ENCODE measurements at regions not wholly inside any gene's neighbourhood (a gene's known extent, or its start where the extent isn't known, plus 50 kb on each side); places are given as distances from the start of the nearest gene placed in this dataset.

- TF ChIP-seq CTCF (IDR thresholded peaks at IDR 0.05) (no peak), POLR2A (IDR thresholded peaks at IDR 0.05) (no peak)
Observed at GRCh38 chrX:67789536-67789935, 245.7 kb downstream of the AR start.
